GM23248 (cell line): ENCODE measurements at regions not wholly inside any gene's neighbourhood (a gene's known extent, or its start where the extent isn't known, plus 50 kb on each side); places are given as distances from the start of the nearest gene placed in this dataset.

Source experiments
- DNase-seq: peaks from one replicate; pipeline ENCODE4 v3.0.0-alpha.2; 2015
- H2AFZ ChIP-seq: fragments of 200-600 bp; sonication (generic); 2 replicates; pipeline ENCODE4 v1.6.1; 2016; ENCODE audit warnings: antibody characterized with exemption
- H3F3A ChIP-seq: fragments of 200-600 bp; sonication (generic); 2 replicates; pipeline ENCODE4 v1.6.1; 2016; ENCODE audit warnings: mild to moderate bottlenecking, antibody characterized with exemption, mixed run types; ENCODE audit not compliant: insufficient read depth
- H3K27ac ChIP-seq: fragments of 200-600 bp; sonication (generic); 2 replicates; pipeline ENCODE4 v1.5.1; 2016; ENCODE audit warnings: mild to moderate bottlenecking
- H3K27me3 ChIP-seq: fragments of 200-600 bp; sonication (generic); replicated peaks from 2 replicates; pipeline ENCODE4 v1.6.1; 2016; ENCODE audit warnings: mild to moderate bottlenecking; ENCODE audit not compliant: insufficient read depth
- H3K36me3 ChIP-seq: fragments of 200-600 bp; sonication (generic); 2 replicates; pipeline ENCODE4 v1.6.1; 2016; ENCODE audit warnings: low read depth, mild to moderate bottlenecking
- H3K4me1 ChIP-seq: fragments of 200-600 bp; sonication (generic); 2 replicates; pipeline ENCODE4 v1.6.1; 2016; ENCODE audit warnings: mild to moderate bottlenecking; ENCODE audit not compliant: insufficient read depth
- H3K4me2 ChIP-seq: fragments of 200-600 bp; sonication (generic); one replicate; pipeline ENCODE4 v1.6.1; 2016; ENCODE audit warnings: mild to moderate bottlenecking; ENCODE audit not compliant: unreplicated experiment
- H3K4me3 ChIP-seq: fragments of 200-600 bp; sonication (generic); 2 replicates; pipeline ENCODE4 v1.5.1; 2016; ENCODE audit warnings: mild to moderate bottlenecking
- H3K79me2 ChIP-seq: fragments of 200-600 bp; sonication (generic); 2 replicates; pipeline ENCODE4 v1.6.1; 2016; ENCODE audit warnings: mild to moderate bottlenecking; ENCODE audit not compliant: insufficient read depth
- H3K9ac ChIP-seq: fragments of 200-600 bp; sonication (generic); 2 replicates; pipeline ENCODE4 v1.6.1; 2016; ENCODE audit warnings: mild to moderate bottlenecking
- H3K9me2 ChIP-seq: fragments of 200-600 bp; sonication (generic); 2 replicates; pipeline ENCODE4 v1.6.1; 2016; ENCODE audit warnings: mixed run types, mild to moderate bottlenecking, moderate library complexity; ENCODE audit not compliant: insufficient read depth
- H3K9me3 ChIP-seq: fragments of 200-600 bp; sonication (generic); one replicate; pipeline ENCODE4 v1.6.1; 2017; ENCODE audit warnings: low read depth
- H4K20me1 ChIP-seq: fragments of 200-600 bp; sonication (generic); 2 replicates; pipeline ENCODE4 v1.6.0; 2016; ENCODE audit not compliant: insufficient read depth
- EZH2 ChIP-seq: fragments of 200-600 bp; sonication (generic); IDR thresholded peaks from 2 replicates; pipeline ENCODE4 v1.6.1; 2018; ENCODE audit warnings: antibody characterized with exemption, mild to moderate bottlenecking; ENCODE audit not compliant: insufficient read depth, poor library complexity, severe bottlenecking
- EZH2phosphoT487 ChIP-seq: fragments of 200-600 bp; sonication (generic); IDR thresholded peaks from 2 replicates; pipeline ENCODE4 v1.6.1; 2018; ENCODE audit warnings: antibody characterized with exemption, moderate library complexity, mild to moderate bottlenecking, low read depth; ENCODE audit not compliant: insufficient read depth
- WGBS, 2 experiments: methylation state at CpG; one replicate each; pipeline ENCODE4 v1.1.6; 2015 to 2017; ENCODE audit warnings: low lambda C conversion rate in 2 of 2, low coverage in 1 of 2; ENCODE audit errors: missing lambda C conversion rate in 2 of 2; 5-methylcytosine and 5-hydroxymethylcytosine counted together
- in situ Hi-C: fragments of 300-500 bp; cut with MboI; formaldehyde crosslinking; loops from 2 replicates; pipeline ENCODE4 v1.15.0; 2020

DNA sequence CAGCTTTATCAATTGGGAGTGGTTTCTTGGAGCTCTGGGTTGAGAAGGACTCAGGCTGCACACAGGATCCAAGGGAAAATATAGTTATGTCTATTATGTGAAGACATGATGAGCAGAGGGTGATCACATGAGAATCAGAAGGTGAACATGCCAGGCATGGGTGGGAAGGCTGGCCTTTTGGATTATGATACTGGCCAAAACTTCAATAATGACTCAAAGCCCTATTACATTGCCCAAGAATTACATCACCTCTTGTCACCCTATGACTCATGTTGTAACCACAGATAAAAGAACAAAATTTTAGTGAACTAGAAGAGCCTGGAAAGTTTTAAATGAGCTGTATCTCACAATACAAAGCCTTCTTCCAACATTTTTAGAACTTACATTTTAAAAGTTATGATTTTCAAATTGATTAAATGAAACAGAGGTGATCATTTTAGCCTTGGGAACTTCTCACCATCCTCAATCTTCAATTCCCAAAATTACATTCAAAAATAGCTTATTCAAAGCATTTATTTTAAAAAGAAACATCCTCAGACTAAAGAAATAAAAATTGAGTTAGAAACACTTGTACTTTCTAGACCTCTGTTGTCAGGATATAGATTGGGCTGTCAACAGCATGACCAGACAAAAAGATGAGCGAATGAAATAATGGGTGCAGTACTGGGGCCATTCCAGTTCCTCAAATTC is 428.3 kb downstream of the MBD2 start:
- no peak overlapping the region for H2AFZ ChIP-seq
- H3F3A ChIP-seq, result peaks cover 39% of the 10 kb centered on the region
- peak; percentile 96 for DNase-seq
- no peak overlapping the region for H3K4me2 ChIP-seq
- H3K36me3 ChIP-seq, result no peaks in the 10 kb centered on the region
- in situ Hi-C loops, result no loop called here
- no peaks in the 10 kb centered on the region for H4K20me1 ChIP-seq
- no peak for TF ChIP-seq EZH2phosphoT487
- no peak for TF ChIP-seq EZH2
- peak overlapping the region; percentile 46 for H3K27ac ChIP-seq
- no peaks in the 10 kb centered on the region for H3K9me3 ChIP-seq
- H3K27me3 ChIP-seq, result no peaks in the 10 kb centered on the region
- H3K9me2 ChIP-seq, result no peaks in the 10 kb centered on the region
- WGBS, 2 experiments, result 44 to 50% methylated on average over 1 of the region's 1 CpG
- H3K9ac ChIP-seq, result 0 out of 2 replicates have a peak overlapping the region, but pooled peaks have one; percentile 2
- no peaks in the 10 kb centered on the region for H3K79me2 ChIP-seq
- H3K4me1 ChIP-seq, result peaks cover 42% of the 10 kb centered on the region
- no peak overlapping the region for H3K4me3 ChIP-seq

DNA sequence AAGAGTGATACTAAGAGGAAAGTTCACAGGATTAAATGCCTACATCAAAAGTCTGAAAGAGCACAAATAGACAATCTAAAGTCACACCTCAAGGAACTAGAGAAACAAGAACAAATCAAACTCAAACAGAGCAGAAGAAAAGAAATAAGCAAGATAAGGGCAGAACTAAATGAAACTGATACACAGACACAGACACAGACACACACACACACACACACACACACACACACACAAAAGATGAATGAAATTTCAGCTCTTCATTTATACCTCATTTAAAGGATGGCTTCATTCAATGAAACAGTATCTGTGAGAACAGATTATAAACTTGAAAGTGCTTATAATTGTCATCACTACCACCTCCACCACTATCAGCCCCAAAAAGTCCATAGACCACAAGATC is 428.9 kb downstream of the MBD2 start:
- H3F3A ChIP-seq, result peaks cover 41% of the 10 kb centered on the region
- no peak for DNase-seq
- no peaks in the 10 kb centered on the region for H3K9me3 ChIP-seq
- TF ChIP-seq EZH2 (no peak), EZH2phosphoT487 (no peak)
- no peak overlapping the region for H3K4me3 ChIP-seq
- no peaks in the 10 kb centered on the region for H3K36me3 ChIP-seq
- no peak overlapping the region for H3K4me2 ChIP-seq
- H3K79me2 ChIP-seq, result no peaks in the 10 kb centered on the region
- no peaks in the 10 kb centered on the region for H3K27me3 ChIP-seq
- H2AFZ ChIP-seq, result no peak overlapping the region
- H3K9me2 ChIP-seq, result no peaks in the 10 kb centered on the region
- peak overlapping the region; percentile 39 for H3K27ac ChIP-seq
- in situ Hi-C loops, result no loop called here
- peaks cover 47% of the 10 kb centered on the region for H3K4me1 ChIP-seq
- no peak overlapping the region for H3K9ac ChIP-seq
- H4K20me1 ChIP-seq, result no peaks in the 10 kb centered on the region

DNA sequence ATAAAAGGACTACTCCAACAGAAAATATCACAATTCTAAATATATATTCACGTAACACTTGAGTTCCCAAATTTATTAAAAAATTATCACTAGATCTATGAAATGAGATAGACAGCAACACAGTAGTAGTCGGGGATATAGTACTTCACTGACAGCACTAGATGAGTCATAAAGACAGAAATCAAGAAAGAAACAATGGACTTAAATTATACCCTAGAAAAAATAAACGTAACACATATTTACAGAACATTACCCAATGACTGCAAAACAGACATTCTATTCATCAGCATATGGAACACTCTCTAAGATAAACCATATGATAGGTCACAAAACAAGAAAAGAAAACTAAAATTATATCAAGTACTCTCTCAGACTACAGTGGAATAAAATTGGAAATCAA is 429.4 kb downstream of the MBD2 start:
- H3K27ac ChIP-seq, result no peak overlapping the region
- no peaks in the 10 kb centered on the region for H4K20me1 ChIP-seq
- TF ChIP-seq EZH2phosphoT487 (no peak), EZH2 (no peak)
- no peak overlapping the region for H3K9ac ChIP-seq
- no peaks in the 10 kb centered on the region for H3K9me2 ChIP-seq
- WGBS, 2 experiments, result 76 to 84% methylated on average over 3 of the region's 3 CpGs
- H3K4me2 ChIP-seq, result no peak overlapping the region
- in situ Hi-C loops, result no loop called here
- no peaks in the 10 kb centered on the region for H3K36me3 ChIP-seq
- no peaks in the 10 kb centered on the region for H3K79me2 ChIP-seq
- peaks cover 49% of the 10 kb centered on the region for H3K4me1 ChIP-seq
- no peaks in the 10 kb centered on the region for H3K9me3 ChIP-seq
- no peak overlapping the region for H2AFZ ChIP-seq
- H3F3A ChIP-seq, result peaks cover 43% of the 10 kb centered on the region
- peak; percentile 3 for DNase-seq
- H3K4me3 ChIP-seq, result no peak overlapping the region
- H3K27me3 ChIP-seq, result no peaks in the 10 kb centered on the region

GRCh38 chr18:53792762-53793161 is 431.7 kb downstream of the MBD2 start:
- WGBS, 2 experiments, result 93 to 96% methylated on average over 4 of the region's 4 CpGs
- Histone ChIP-seq H3K9me3 (no peaks in the 10 kb centered on the region), H3K4me2 (no peak overlapping the region), H4K20me1 (no peaks in the 10 kb centered on the region), H3K9ac (no peak overlapping the region), H3K4me1 (peaks cover 30% of the 10 kb centered on the region), H3K79me2 (no peaks in the 10 kb centered on the region), H3K27ac (no peak overlapping the region), H3K4me3 (no peak overlapping the region), H3K9me2 (no peaks in the 10 kb centered on the region), H2AFZ (no peak overlapping the region), H3K36me3 (no peaks in the 10 kb centered on the region), H3F3A (peaks cover 25% of the 10 kb centered on the region), H3K27me3 (no peaks in the 10 kb centered on the region)
- no peak for TF ChIP-seq EZH2
- TF ChIP-seq EZH2phosphoT487, result no peak
- no peak for DNase-seq
- in situ Hi-C loops, result no loop called here

- no peaks in the 10 kb centered on the region for H4K20me1 ChIP-seq
- no peak overlapping the region for H3K4me3 ChIP-seq
- in situ Hi-C loops, result no loop called here
- peaks cover 15% of the 10 kb centered on the region for H3K4me1 ChIP-seq
- H3K36me3 ChIP-seq, result no peaks in the 10 kb centered on the region
- no peaks in the 10 kb centered on the region for H3K79me2 ChIP-seq
- no peak overlapping the region for H3K9ac ChIP-seq
- peaks cover 15% of the 10 kb centered on the region for H3F3A ChIP-seq
- peak; percentile 67 for DNase-seq
- no peak overlapping the region for H2AFZ ChIP-seq
- H3K4me2 ChIP-seq, result no peak overlapping the region
- peak overlapping the region; percentile 9; the same call in 1 of the 2 replicates for H3K27ac ChIP-seq
- TF ChIP-seq EZH2phosphoT487 (no peak), EZH2 (no peak)
- H3K9me2 ChIP-seq, result no peaks in the 10 kb centered on the region
- H3K27me3 ChIP-seq, result no peaks in the 10 kb centered on the region
- no peaks in the 10 kb centered on the region for H3K9me3 ChIP-seq
These were observed 433.7 kb downstream of the MBD2 start for GRCh38 chr18:53790786-53791185.
